Pancreas (tissue), 10 donors: ENCODE measurements at regions not wholly inside any gene's neighbourhood (a gene's known extent, or its start where the extent isn't known, plus 50 kb on each side); places are given as distances from the start of the nearest gene placed in this dataset.

ENCODE experiments used
- ATAC-seq, 4 donors: fragments of 200-7000 bp; cut with Tn5 transposase; one replicate each; pipeline versions ENCODE4 v1.8.0 to v1.9.1; 2020; ENCODE audit warnings: mild to moderate bottlenecking in 4 of 4, moderate library complexity in 4 of 4
- DNase-seq, 6 donors: peaks; one replicate each; pipeline ENCODE4 v3.0.0-alpha.2; 2020
- FAIRE-seq: peaks from 2 replicates; lab custom pipeline; 2012; peaks lifted over from hg19 to GRCh38; lab: Jason Lieb, UNC
- H3K27ac ChIP-seq, 4 donors: fragments of 200-600 bp; sonication (generic); 1 replicate in 3 of 4; 2 replicates in 1 of 4; pipeline versions ENCODE4 v1.5.0 to v1.8.0; 2020
- H3K27me3 ChIP-seq, 4 donors: fragments of 200-600 bp; one replicate each; pipeline ENCODE4 v1.8.0; 2021
- H3K36me3 ChIP-seq, 3 donors: fragments of 200-600 bp; sonication (generic) in 1 of 3; one replicate each; pipeline versions ENCODE4 v1.5.0 to v1.8.0; 2020 to 2021
- H3K4me1 ChIP-seq, 3 donors: fragments of 200-600 bp; one replicate each; pipeline ENCODE4 v1.8.0; 2021
- H3K4me3 ChIP-seq, 4 donors: fragments of 200-600 bp; sonication (generic) in 2 of 4; one replicate each; pipeline versions ENCODE4 v1.5.0 to v1.8.0; 2020 to 2021
- H3K9me3 ChIP-seq, 4 donors: fragments of 200-600 bp; one replicate each; pipeline ENCODE4 v1.8.0; 2021
- WGBS, 2 donors: extraction: QIAGEN DNeasy Blood & Tissue Kit; methylation state at CpG; one replicate each; pipeline ENCODE4 v1.1.7; 2013; 5-methylcytosine and 5-hydroxymethylcytosine counted together
- intact Hi-C, 3 donors: fragments of 100-400 bp; cut with DNase I; formaldehyde crosslinking; loops; one replicate each; pipeline versions ENCODE4 v1.11.1 to v1.14.2; 2022
- TF ChIP-seq, protein P1 (sequence below), 4 donors: fragments of 200-600 bp; sonication (generic) in 3 of 4; IDR thresholded peaks; one replicate each; pipeline versions ENCODE4 v1.5.0 to v1.8.0; 2021; ENCODE audit warnings: antibody characterized with exemption in 4 of 4
- donor health status: healthy with polysubstance abuse.
- donor health status: DM: no; HTN: no; CAD: no; lungs with moderate emphysema.
- donor health status: DM: no; HTN: no; CAD: no.
- donor health status: control.
- donor health status: control.
- donor health status: Bipolar disorder and iron deficiency.
- donor health status: DM: yes; HTN: yes; CAD: no.
- donor health status: DM: no; HTN: no; CAD: no.
- donor health status: DM: no; HTN: no; CAD: no.
- donor health status: DM: yes; HTN: yes; CAD: no.

DNA sequence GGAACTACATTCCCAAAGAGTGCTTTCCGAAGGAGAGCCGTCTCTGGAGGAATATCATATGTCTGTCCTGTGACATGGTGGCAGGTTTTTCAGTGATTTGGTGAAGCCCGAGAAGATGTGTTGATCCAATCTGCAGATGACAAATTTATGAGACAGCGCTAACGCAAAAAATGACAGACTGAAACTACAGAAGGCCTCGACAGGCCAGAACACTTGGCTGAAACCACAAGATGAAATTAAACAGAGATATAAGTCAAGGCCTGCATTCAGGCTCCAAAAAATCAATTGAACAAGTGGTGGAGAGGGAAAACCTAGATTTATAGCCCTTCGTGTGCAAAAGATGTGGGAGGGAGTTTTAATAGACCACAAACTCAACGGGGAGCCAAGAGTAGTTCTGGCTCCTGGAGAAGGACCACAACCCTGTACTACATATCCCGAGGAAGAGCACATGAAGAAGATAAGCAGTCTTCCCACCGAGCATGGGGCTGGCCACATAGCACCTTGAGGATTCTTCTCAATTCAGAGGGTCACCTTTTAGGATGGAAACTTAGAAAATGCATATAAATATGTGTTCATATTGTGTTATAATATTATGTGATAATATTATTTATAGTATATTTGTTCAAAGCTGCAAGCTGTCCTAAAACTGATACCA is 231.3 kb upstream of the PDE10A start:
- TF ChIP-seq, protein P1, sequence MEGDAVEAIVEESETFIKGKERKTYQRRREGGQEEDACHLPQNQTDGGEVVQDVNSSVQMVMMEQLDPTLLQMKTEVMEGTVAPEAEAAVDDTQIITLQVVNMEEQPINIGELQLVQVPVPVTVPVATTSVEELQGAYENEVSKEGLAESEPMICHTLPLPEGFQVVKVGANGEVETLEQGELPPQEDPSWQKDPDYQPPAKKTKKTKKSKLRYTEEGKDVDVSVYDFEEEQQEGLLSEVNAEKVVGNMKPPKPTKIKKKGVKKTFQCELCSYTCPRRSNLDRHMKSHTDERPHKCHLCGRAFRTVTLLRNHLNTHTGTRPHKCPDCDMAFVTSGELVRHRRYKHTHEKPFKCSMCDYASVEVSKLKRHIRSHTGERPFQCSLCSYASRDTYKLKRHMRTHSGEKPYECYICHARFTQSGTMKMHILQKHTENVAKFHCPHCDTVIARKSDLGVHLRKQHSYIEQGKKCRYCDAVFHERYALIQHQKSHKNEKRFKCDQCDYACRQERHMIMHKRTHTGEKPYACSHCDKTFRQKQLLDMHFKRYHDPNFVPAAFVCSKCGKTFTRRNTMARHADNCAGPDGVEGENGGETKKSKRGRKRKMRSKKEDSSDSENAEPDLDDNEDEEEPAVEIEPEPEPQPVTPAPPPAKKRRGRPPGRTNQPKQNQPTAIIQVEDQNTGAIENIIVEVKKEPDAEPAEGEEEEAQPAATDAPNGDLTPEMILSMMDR (IDR thresholded peaks at IDR 0.05), result no peak

DNA sequence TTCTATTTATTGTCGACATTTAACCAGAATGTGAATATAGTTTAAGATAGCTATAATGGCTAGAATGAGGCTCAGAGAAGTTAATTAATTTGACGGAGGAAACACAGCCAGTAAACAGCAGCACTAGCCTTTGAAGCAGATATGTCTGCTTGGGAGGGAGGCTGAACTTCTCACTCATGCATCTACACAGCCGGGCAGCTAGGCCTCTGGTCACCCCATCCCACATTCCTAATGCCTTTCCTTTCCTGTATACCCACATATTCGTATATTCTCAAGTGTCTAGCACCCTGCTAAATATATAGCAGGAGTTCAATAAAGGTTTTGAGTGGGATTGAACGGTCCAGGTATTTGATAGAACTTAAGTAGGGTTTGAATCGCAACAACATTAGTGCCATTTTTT is 230.4 kb upstream of the PDE10A start:
- FAIRE-seq (no peak), DNase-seq (no peak), ATAC-seq (no peak)
- H3K4me3 ChIP-seq, result no peak overlapping the region
- no peaks in the 10 kb centered on the region for H3K9me3 ChIP-seq
- intact Hi-C loops, result loop anchor here in 1 of 3 donors (5.0 kb wide), 2 partner anchors 194 to 209 kb away; no protein-coding TSS in a partner anchor
- WGBS, 2 donors, result 61 to 81% methylated on average over 6 of the region's 6 CpGs
- no peaks in the 10 kb centered on the region for H3K36me3 ChIP-seq
- no peaks in the 10 kb centered on the region for H3K27me3 ChIP-seq
- H3K27ac ChIP-seq, result no peak overlapping the region
- H3K4me1 ChIP-seq, result no peaks in the 10 kb centered on the region
- TF ChIP-seq, protein P1 (IDR thresholded peaks at IDR 0.05), result no peak

More for the DNA sequence above, 231.3 kb upstream of the PDE10A start:
- Histone ChIP-seq H3K4me3 (no peak overlapping the region), H3K36me3 (no peaks in the 10 kb centered on the region), H3K27me3 (no peaks in the 10 kb centered on the region), H3K9me3 (no peaks in the 10 kb centered on the region), H3K4me1 (no peaks in the 10 kb centered on the region), H3K27ac (no peak overlapping the region)
- 64 to 70% methylated on average over 10 of the region's 10 CpGs for WGBS, 2 donors
- DNase-seq (no peak), ATAC-seq (no peak), FAIRE-seq (no peak)
- intact Hi-C loops, result loop anchor here in 1 of 3 donors (5.0 kb wide), 2 partner anchors 193 to 208 kb away; no protein-coding TSS in a partner anchor

DNA sequence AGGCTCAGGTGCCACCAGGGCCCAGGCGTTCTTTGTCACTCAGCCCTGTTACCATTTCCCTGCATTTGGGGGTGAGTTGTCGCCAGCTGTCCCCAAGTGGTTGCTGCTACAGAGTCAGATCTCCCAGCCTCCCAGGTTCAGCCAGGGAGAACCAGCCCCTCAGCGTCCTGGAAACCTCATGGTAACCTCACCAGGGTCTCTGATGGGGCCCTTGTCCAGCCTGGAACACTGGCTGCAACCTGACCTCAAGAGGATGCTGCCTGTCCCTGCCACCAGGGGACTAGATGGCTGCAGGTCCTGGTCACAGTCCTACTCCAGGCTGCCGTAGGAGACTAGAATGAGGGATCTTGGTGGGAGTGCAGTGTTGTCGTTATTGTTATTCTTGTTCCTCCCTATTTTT is 228.3 kb upstream of the PDE10A start:
- H3K36me3 ChIP-seq, result no peaks in the 10 kb centered on the region
- H3K27ac ChIP-seq, result no peak overlapping the region
- H3K4me1 ChIP-seq, result no peaks in the 10 kb centered on the region
- ATAC-seq, result no peak
- FAIRE-seq, result no peak
- H3K9me3 ChIP-seq, result no peaks in the 10 kb centered on the region
- H3K4me3 ChIP-seq, result no peak overlapping the region
- no peak for DNase-seq
- TF ChIP-seq, protein P1 (IDR thresholded peaks at IDR 0.05), result no peak
- 54 to 63% methylated on average over 5 of the region's 5 CpGs for WGBS, 2 donors
- intact Hi-C loops, result loop anchor here in 1 of 3 donors (5.0 kb wide), 2 partner anchors 196 to 211 kb away; no protein-coding TSS in a partner anchor
- no peaks in the 10 kb centered on the region for H3K27me3 ChIP-seq

DNA sequence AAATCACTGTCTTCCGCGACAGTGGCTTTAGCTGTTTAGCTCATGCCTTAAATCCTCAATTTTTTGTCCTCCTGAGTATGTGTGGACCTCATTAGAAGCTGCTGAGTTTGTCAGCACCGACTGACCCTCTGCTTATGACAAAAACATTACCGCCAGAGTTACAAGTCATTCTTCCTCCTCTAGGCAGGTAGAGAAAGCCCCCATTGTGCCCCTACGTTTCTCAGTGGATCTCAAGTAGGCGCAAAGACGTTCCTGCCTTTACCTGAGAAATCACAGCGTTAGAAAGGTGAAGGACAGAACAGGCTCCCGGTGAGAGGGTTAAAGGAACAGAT is 227.3 kb upstream of the PDE10A start:
- FAIRE-seq, result no peak
- intact Hi-C loops, result loop anchor here in 1 of 3 donors (5.0 kb wide), 2 partner anchors 197 to 212 kb away; no protein-coding TSS in a partner anchor

More for the DNA sequence above, 227.3 kb upstream of the PDE10A start:
- Histone ChIP-seq H3K4me1 (no peaks in the 10 kb centered on the region), H3K9me3 (no peaks in the 10 kb centered on the region), H3K4me3 (no peak overlapping the region), H3K27me3 (no peaks in the 10 kb centered on the region), H3K36me3 (no peaks in the 10 kb centered on the region), H3K27ac (no peak overlapping the region)
- no peak for ATAC-seq
- WGBS, 2 donors, result 28 to 31% methylated on average over 9 of the region's 9 CpGs
- TF ChIP-seq, protein P1 (IDR thresholded peaks at IDR 0.05), result no peak
- no peak for DNase-seq
